HepG2 (cell line): ENCODE measurements at regions not wholly inside any gene's neighbourhood (a gene's known extent, or its start where the extent isn't known, plus 50 kb on each side); places are given as distances from the start of the nearest gene placed in this dataset.
A peak's percentile ranks its signal among the peaks of the same experiment; 100 is the strongest.

Source experiments
- ATAC-seq: fragments of 200-7000 bp; cut with Tn5 transposase; 3 replicates; pipeline ENCODE4 v1.9.1; 2020; ENCODE audit warnings: mild to moderate bottlenecking, moderate library complexity
- BruUV-seq: library from RNA; stranded (reverse); fragments of 400-500 nt; replicated peaks from 2 replicates; lab custom pipeline; 2021; lab: Mats Ljungman, UMichigan
- CTCF ChIA-PET: fragments of 300-600 bp; formaldehyde crosslinking; extraction: SDS; loops from one replicate; lab custom pipeline; 2021; ENCODE audit warnings: low total read pairs, inconsistent platforms, low intra/inter-chr PET ratio; lab: Yijun Ruan, JAX
- POLR2A ChIA-PET: fragments of 350-600 bp; sonication (Branson Sonifier 250); formaldehyde crosslinking; loops from one replicate; lab custom pipeline; 2020; ENCODE audit warnings: antibody characterized with exemption, inconsistent platforms; lab: Yijun Ruan, JAX
- DNase-seq: peaks from one replicate; pipeline ENCODE4 v3.0.0-alpha.2; 2015; ENCODE audit warnings: low spot score
- FAIRE-seq: peaks from 3 replicates; lab custom pipeline; 2011; peaks lifted over from hg19 to GRCh38; lab: Jason Lieb, UNC
- H2AFZ ChIP-seq: one replicate; pipeline ENCODE4 v1.6.1; 2011; ENCODE audit warnings: low read length, inconsistent platforms
- H3K27ac ChIP-seq: fragments of 300-600 bp; 3 replicates; pipeline ENCODE4 v1.8.0; 2011; ENCODE audit warnings: mixed run types, mild to moderate bottlenecking, mixed read lengths, low read length, inconsistent platforms; ENCODE audit not compliant: insufficient read depth; ENCODE audit errors: extremely low read length
- H3K27me3 ChIP-seq, 2 experiments: fragments of 200-600 bp in 1 of 2; 2 replicates in 1 of 2; 3 replicates in 1 of 2; pipeline versions ENCODE4 v1.6.0 to v1.8.0; 2011; ENCODE audit warnings: low read length in 2 of 2, mild to moderate bottlenecking in 2 of 2, moderate library complexity in 2 of 2, inconsistent platforms in 1 of 2; ENCODE audit not compliant: insufficient read depth in 2 of 2, control insufficient read depth in 1 of 2
- H3K36me3 ChIP-seq, 2 experiments: fragments of 200-600 bp in 1 of 2; replicated peaks in 1 of 2; 2 replicates in 1 of 2; 3 replicates in 1 of 2; pipeline versions ENCODE4 v1.5.1 to v1.8.0; 2011; ENCODE audit warnings: low read length in 2 of 2, inconsistent platforms in 1 of 2; ENCODE audit not compliant: insufficient read depth in 2 of 2, control insufficient read depth in 1 of 2
- H3K4me1 ChIP-seq: 2 replicates; pipeline ENCODE4 v1.5.1; 2012; ENCODE audit warnings: low read length, inconsistent platforms; ENCODE audit not compliant: insufficient read depth
- H3K4me2 ChIP-seq: 2 replicates; pipeline ENCODE4 v1.6.0; 2011; ENCODE audit warnings: low read depth, low read length, inconsistent platforms
- H3K4me3 ChIP-seq, 3 experiments: fragments of 200-600 bp in 1 of 3; sonication (generic), shearing (Covaris generic) in 1 of 3; replicated peaks in 1 of 3; 2 replicates each; pipeline ENCODE4 v1.5.1; 2011 to 2016; ENCODE audit warnings: low read length in 3 of 3, inconsistent platforms in 2 of 3, low read depth in 2 of 3, mild to moderate bottlenecking in 2 of 3, control low read depth in 1 of 3, mixed read lengths in 1 of 3; ENCODE audit not compliant: insufficient read depth in 1 of 3
- H3K79me2 ChIP-seq: one replicate; pipeline ENCODE4 v1.6.1; 2011; ENCODE audit warnings: low read length, inconsistent platforms; ENCODE audit not compliant: insufficient read depth
- H3K9ac ChIP-seq: 2 replicates; pipeline ENCODE4 v1.6.0; 2011; ENCODE audit warnings: mild to moderate bottlenecking, low read depth, low read length, inconsistent platforms; ENCODE audit not compliant: insufficient read depth
- H3K9me3 ChIP-seq: 2 replicates; pipeline ENCODE4 v1.5.1; 2012; ENCODE audit warnings: mild to moderate bottlenecking, low read length
- H4K20me1 ChIP-seq: 2 replicates; pipeline ENCODE4 v1.6.0; 2011; ENCODE audit warnings: inconsistent platforms, mild to moderate bottlenecking, low read length, moderate library complexity; ENCODE audit not compliant: insufficient read depth
- BCL6 ChIP-seq: IDR thresholded peaks from 2 replicates; pipeline ENCODE4 v1.6.1; 2016; ENCODE audit warnings: missing genetic modification reagents, missing compliant biosample characterization
- FOXP1 ChIP-seq, 2 experiments: fragments of 450-650 bp in 1 of 2; IDR thresholded peaks; 2 replicates each; pipeline ENCODE4 v1.6.1; 2017 to 2018; ENCODE audit warnings: antibody characterized with exemption in 1 of 2
- MAFG ChIP-seq: sonication (generic); formaldehyde crosslinking; IDR thresholded peaks from 2 replicates; pipeline ENCODE4 v1.5.1; 2020; ENCODE audit warnings: mild to moderate bottlenecking, missing genetic modification reagents
- PPARG ChIP-seq: conservative IDR thresholded peaks from 2 replicates; pipeline ENCODE4 v1.6.1; 2016; ENCODE audit warnings: missing biosample characterization, missing genetic modification reagents
- ZNF281 ChIP-seq: sonication (generic); formaldehyde crosslinking; IDR thresholded peaks from 2 replicates; pipeline ENCODE4 v1.4.0; 2020; ENCODE audit warnings: missing genetic modification reagents, borderline replicate concordance
- WGBS: methylation state at CpG from one replicate; pipeline ENCODE4 v1.1.6; 2017; ENCODE audit warnings: low lambda C conversion rate; 5-methylcytosine and 5-hydroxymethylcytosine counted together
- in situ Hi-C: cut with HindIII; loops from 2 replicates; pipeline ENCODE4 v1.10.0; 2017; ENCODE audit warnings: low pct_unique_long_range_greater_than_20kb; ENCODE audit not compliant: extremely low pct_ligation_motif_present
- intact Hi-C: fragments of 100-400 bp; cut with micrococcal nuclease; formaldehyde crosslinking; loops from one replicate; pipeline ENCODE4 v1.10.0; 2022; ENCODE audit not compliant: unreplicated experiment
- TF ChIP-seq, protein P1 (sequence below): sonication (generic); formaldehyde crosslinking; IDR thresholded peaks from 2 replicates; pipeline ENCODE4 v1.9.0; 2021; ENCODE audit warnings: mild to moderate bottlenecking, missing genetic modification reagents

DNA sequence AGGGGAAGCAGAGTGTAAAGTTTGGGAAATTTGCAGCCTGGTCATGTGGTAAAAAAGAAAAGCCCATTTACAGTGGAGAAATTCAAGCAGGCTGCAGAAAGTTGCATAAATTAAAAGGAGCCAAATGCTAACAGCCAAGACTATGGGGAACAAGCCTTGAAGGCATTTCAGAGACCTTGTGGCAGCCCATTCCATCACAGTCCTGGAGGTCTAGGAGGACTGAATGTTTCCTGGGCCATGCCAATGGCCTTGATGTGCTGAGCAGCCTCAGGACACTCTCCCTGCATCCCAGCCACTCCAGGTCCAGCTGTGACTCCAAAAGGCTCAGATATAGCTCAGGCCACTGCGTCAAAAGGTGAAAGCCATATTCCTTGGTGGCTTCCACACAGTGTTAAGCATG, 1202.4 kb upstream of the ATXN8OS start:
- Histone ChIP-seq H2AFZ (no peak overlapping the region), H3K36me3 (no peaks in the 10 kb centered on the region), H3K79me2 (no peaks in the 10 kb centered on the region), H4K20me1 (no peaks in the 10 kb centered on the region), H3K4me2 (no peak overlapping the region), H3K4me3 (no peak overlapping the region), H3K9me3 (peaks cover 62% of the 10 kb centered on the region)
- in situ Hi-C loops = no loop called here
- BruUV-seq = no TSS peak
- DNase-seq (no peak), ATAC-seq (no peak)
- POLR2A ChIA-PET = no interaction called here
- CTCF ChIA-PET = no interaction called here
- TF ChIP-seq PPARG (no peak), MAFG (CRISPR knock-in tag) (no peak)
- TF ChIP-seq, all 625 proteins: peak for 0
- intact Hi-C loops = no loop called here
- Histone ChIP-seq H3K4me1 (no peaks in the 10 kb centered on the region), H3K27ac (no peak overlapping the region), H3K9ac (no peak overlapping the region), H3K27me3 (no peaks in the 10 kb centered on the region)
- no CpG with 5 or more reads among the region's 1 CpG for WGBS
- no peak for FAIRE-seq

GRCh38 chr13:68897331-68897928, 1210.2 kb upstream of the ATXN8OS start:
- FAIRE-seq (no peak), ATAC-seq (peak; percentile 75), DNase-seq (peak; percentile 2)
- CTCF ChIA-PET = no interaction called here
- Histone ChIP-seq H3K36me3 (no peaks in the 10 kb centered on the region), H3K4me1 (peaks cover 7% of the 10 kb centered on the region), H3K79me2 (no peaks in the 10 kb centered on the region), H3K9ac (no peak overlapping the region), H3K4me3 (no peak overlapping the region), H2AFZ (no peak overlapping the region), H4K20me1 (no peaks in the 10 kb centered on the region), H3K4me2 (no peak overlapping the region), H3K27me3 (no peaks in the 10 kb centered on the region), H3K9me3 (peaks cover 5% of the 10 kb centered on the region), H3K27ac (peak overlapping the region; percentile 38)
- intact Hi-C loops (no loop called here), in situ Hi-C loops (no loop called here)
- POLR2A ChIA-PET = no interaction called here
- TF ChIP-seq, protein P1, sequence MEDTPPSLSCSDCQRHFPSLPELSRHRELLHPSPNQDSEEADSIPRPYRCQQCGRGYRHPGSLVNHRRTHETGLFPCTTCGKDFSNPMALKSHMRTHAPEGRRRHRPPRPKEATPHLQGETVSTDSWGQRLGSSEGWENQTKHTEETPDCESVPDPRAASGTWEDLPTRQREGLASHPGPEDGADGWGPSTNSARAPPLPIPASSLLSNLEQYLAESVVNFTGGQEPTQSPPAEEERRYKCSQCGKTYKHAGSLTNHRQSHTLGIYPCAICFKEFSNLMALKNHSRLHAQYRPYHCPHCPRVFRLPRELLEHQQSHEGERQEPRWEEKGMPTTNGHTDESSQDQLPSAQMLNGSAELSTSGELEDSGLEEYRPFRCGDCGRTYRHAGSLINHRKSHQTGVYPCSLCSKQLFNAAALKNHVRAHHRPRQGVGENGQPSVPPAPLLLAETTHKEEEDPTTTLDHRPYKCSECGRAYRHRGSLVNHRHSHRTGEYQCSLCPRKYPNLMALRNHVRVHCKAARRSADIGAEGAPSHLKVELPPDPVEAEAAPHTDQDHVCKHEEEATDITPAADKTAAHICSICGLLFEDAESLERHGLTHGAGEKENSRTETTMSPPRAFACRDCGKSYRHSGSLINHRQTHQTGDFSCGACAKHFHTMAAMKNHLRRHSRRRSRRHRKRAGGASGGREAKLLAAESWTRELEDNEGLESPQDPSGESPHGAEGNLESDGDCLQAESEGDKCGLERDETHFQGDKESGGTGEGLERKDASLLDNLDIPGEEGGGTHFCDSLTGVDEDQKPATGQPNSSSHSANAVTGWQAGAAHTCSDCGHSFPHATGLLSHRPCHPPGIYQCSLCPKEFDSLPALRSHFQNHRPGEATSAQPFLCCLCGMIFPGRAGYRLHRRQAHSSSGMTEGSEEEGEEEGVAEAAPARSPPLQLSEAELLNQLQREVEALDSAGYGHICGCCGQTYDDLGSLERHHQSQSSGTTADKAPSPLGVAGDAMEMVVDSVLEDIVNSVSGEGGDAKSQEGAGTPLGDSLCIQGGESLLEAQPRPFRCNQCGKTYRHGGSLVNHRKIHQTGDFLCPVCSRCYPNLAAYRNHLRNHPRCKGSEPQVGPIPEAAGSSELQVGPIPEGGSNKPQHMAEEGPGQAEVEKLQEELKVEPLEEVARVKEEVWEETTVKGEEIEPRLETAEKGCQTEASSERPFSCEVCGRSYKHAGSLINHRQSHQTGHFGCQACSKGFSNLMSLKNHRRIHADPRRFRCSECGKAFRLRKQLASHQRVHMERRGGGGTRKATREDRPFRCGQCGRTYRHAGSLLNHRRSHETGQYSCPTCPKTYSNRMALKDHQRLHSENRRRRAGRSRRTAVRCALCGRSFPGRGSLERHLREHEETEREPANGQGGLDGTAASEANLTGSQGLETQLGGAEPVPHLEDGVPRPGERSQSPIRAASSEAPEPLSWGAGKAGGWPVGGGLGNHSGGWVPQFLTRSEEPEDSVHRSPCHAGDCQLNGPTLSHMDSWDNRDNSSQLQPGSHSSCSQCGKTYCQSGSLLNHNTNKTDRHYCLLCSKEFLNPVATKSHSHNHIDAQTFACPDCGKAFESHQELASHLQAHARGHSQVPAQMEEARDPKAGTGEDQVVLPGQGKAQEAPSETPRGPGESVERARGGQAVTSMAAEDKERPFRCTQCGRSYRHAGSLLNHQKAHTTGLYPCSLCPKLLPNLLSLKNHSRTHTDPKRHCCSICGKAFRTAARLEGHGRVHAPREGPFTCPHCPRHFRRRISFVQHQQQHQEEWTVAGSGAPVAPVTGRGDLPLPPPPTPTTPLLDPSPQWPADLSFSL (CRISPR knock-in tag) = no peak
- TF ChIP-seq FOXP1 (IDR thresholded peaks at IDR 0.05) (no peak), FOXP1 (CRISPR knock-in tag; IDR thresholded peaks at IDR 0.05) (0 out of 2 replicates have a peak, but pooled peaks have one; percentile 9), BCL6 (CRISPR knock-in tag) (0 out of 2 replicates have a peak, but pooled peaks have one; percentile 10), ZNF281 (no peak)
- no TSS peak for BruUV-seq
